ENCODE measurements at regions not wholly inside any gene's neighbourhood (a gene's known extent, or its start where the extent isn't known, plus 50 kb on each side); places are given as distances from the start of the nearest gene placed in this dataset.
A peak's percentile ranks its signal among the peaks of the same experiment; 100 is the strongest.

GRCh38 chr17:77303620-77304019, 162.9 kb downstream of the SEC14L1 start:
- POLR2A ChIA-PET (ENCODE audit: low non-redundant PET) = no interaction called here
- no peak for TF ChIP-seq CTCF (conservative IDR thresholded peaks at IDR 0.05; ENCODE audit: low read depth)
- CTCF ChIA-PET = no interaction called here
- no peak for DNase-seq (ENCODE audit: low spot score)
- H3K27ac ChIP-seq = peak overlapping the region; percentile 84

- peak overlapping the region; percentile 84 for H3K27ac ChIP-seq
- no peak for DNase-seq (ENCODE audit: low spot score)
- POLR2A ChIA-PET (ENCODE audit: low non-redundant PET) = no interaction called here
- CTCF ChIA-PET = no interaction called here
- no peak for TF ChIP-seq CTCF (conservative IDR thresholded peaks at IDR 0.05; ENCODE audit: low read depth)
Observed at GRCh38 chr17:77304051-77304745, 163.4 kb downstream of the SEC14L1 start.

- no peak for DNase-seq (ENCODE audit: low spot score)
- POLR2A ChIA-PET (ENCODE audit: low non-redundant PET) = no interaction called here
- TF ChIP-seq CTCF (conservative IDR thresholded peaks at IDR 0.05; ENCODE audit: low read depth) = no peak
- H3K27ac ChIP-seq = peak overlapping the region; percentile 84
- CTCF ChIA-PET = interaction anchor here (0.7 to 1.2 kb wide), 2 partner anchors 9 to 26 kb away, joined by 4 to 5 read pairs; no protein-coding TSS in a partner anchor
Observed at GRCh38 chr17:77304746-77305473, 164.1 kb downstream of the SEC14L1 start.

- CTCF ChIA-PET = interaction anchor here (1.0 to 1.2 kb wide), 2 partner anchors 22 to 25 kb away, joined by 3 to 4 read pairs; no protein-coding TSS in a partner anchor
- no peak for DNase-seq (ENCODE audit: low spot score)
- H3K27ac ChIP-seq = peak overlapping the region; percentile 84
- POLR2A ChIA-PET (ENCODE audit: low non-redundant PET) = no interaction called here
- TF ChIP-seq CTCF (conservative IDR thresholded peaks at IDR 0.05; ENCODE audit: low read depth) = no peak
Observed at GRCh38 chr17:77306048-77306789, 165.4 kb downstream of the SEC14L1 start.

GRCh38 chr17:77306790-77307478, 166.2 kb downstream of the SEC14L1 start:
- ChIA-PET POLR2A (ENCODE audit: low non-redundant PET) (no interaction called here), CTCF (interaction anchor here (1.0 kb wide), 1 partner anchor 22 kb away, joined by 3 read pairs; no protein-coding TSS in a partner anchor)

More at GRCh38 chr17:77306790-77307478, 166.2 kb downstream of the SEC14L1 start:
- no peak for DNase-seq (ENCODE audit: low spot score)
- peak overlapping the region; percentile 84 for H3K27ac ChIP-seq
- no peak for TF ChIP-seq CTCF (conservative IDR thresholded peaks at IDR 0.05; ENCODE audit: low read depth)
